Sigmoid colon (tissue), 6 donors: ENCODE measurements at regions not wholly inside any gene's neighbourhood (a gene's known extent, or its start where the extent isn't known, plus 50 kb on each side); places are given as distances from the start of the nearest gene placed in this dataset.
"Not testable (repeated sequence)": the region's sequence is repeated elsewhere in the genome, so short reads cannot be mapped to it uniquely, and the experiment has no call there.

Experiments used
- DNase-seq: peaks from one replicate; pipeline ENCODE4 v3.0.0-alpha.2; 2019
- H3K27ac ChIP-seq, 4 donors: fragments of 200-600 bp; sonication (generic); one replicate each; pipeline ENCODE4 v1.5.1; 2016 to 2019; ENCODE audit warnings: mild to moderate bottlenecking in 1 of 4
- H3K27me3 ChIP-seq, 3 donors: fragments of 200-600 bp; sonication (generic); one replicate each; pipeline ENCODE4 v1.5.1; 2019; ENCODE audit warnings: mild to moderate bottlenecking in 1 of 3
- H3K36me3 ChIP-seq, 4 donors: fragments of 200-600 bp; sonication (generic); one replicate each; pipeline ENCODE4 v1.5.1; 2016 to 2019
- H3K4me1 ChIP-seq, 4 donors: fragments of 200-600 bp; sonication (generic); one replicate each; pipeline ENCODE4 v1.5.1; 2017 to 2019
- H3K4me3 ChIP-seq, 4 donors: fragments of 200-600 bp; sonication (generic); one replicate each; pipeline ENCODE4 v1.5.1; 2017 to 2019; ENCODE audit warnings: mild to moderate bottlenecking in 2 of 4, moderate library complexity in 1 of 4
- H3K9me3 ChIP-seq, 4 donors: fragments of 200-600 bp in 3 of 4; sonication (generic) in 3 of 4; one replicate each; pipeline versions ENCODE4 v1.5.1 to v1.6.1; 2013 to 2019
- EP300 ChIP-seq, 4 donors: sonication (generic); formaldehyde crosslinking; IDR thresholded peaks; one replicate each; pipeline ENCODE4 v1.6.1; 2017; ENCODE audit warnings: antibody characterized with exemption in 4 of 4
- POLR2A ChIP-seq, 2 donors: fragments of 450-650 bp; IDR thresholded peaks; one replicate each; pipeline ENCODE4 v1.6.1; 2016; ENCODE audit warnings: antibody characterized with exemption in 2 of 2, mild to moderate bottlenecking in 2 of 2, moderate library complexity in 2 of 2
- POLR2AphosphoS5 ChIP-seq, 4 donors: sonication (generic); formaldehyde crosslinking; IDR thresholded peaks; one replicate each; pipeline ENCODE4 v1.6.1; 2017; ENCODE audit warnings: antibody characterized with exemption in 4 of 4
- WGBS, 2 donors: extraction: QIAGEN DNeasy Blood & Tissue Kit; methylation state at CpG; one replicate each; pipeline ENCODE4 v1.1.7; 2013; 5-methylcytosine and 5-hydroxymethylcytosine counted together
- intact Hi-C: fragments of 100-400 bp; cut with DNase I; formaldehyde crosslinking; loops from one replicate; pipeline ENCODE4 v1.15.1; 2023
- TF ChIP-seq, protein P1 (sequence below), 4 experiments: fragments of 450-650 bp in 3 of 4; fragments of 200-600 bp in 1 of 4; IDR thresholded peaks; one replicate each; pipeline ENCODE4 v1.5.1; 2016 to 2019; ENCODE audit warnings: antibody characterized with exemption in 4 of 4, mild to moderate bottlenecking in 3 of 4, moderate library complexity in 2 of 4
- donor health status: healthy with polysubstance abuse.
- donor health status: healthy.

DNA sequence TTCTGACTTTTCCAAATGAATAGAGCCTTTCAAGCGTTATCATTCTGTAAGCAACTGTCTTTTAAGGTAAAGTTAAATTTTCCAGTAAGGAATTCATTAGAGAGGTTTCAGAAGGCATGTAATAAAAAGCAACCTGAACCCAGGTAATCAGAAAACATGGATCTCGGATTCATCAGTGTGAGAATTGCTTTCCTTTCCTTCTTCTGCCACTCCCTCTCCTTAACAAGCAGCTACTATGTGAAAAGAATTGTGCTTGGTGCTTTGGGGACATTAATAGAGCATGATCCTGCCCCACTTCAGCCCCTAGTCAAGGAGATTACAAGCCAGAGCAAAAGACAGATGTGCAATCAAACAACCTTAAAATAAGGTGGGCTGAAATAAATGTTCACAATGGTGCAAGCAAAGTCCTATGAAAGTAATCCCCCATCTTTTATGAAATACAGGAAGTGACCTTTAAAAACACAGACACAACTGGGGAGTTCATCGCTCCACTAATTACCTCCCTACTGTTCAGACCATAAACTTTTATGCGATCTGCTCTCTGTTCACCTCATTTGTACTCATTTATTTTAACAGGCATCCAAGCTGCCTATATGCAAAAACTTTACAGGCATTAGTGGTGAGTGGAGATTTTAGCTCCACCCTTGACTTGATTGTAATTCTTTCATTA, 122.9 kb upstream of the RASGEF1B start:
- no peaks in the 10 kb centered on the region for H3K9me3 ChIP-seq
- no peaks in the 10 kb centered on the region for H3K36me3 ChIP-seq
- peaks cover 0 to 29% (median 11%) of the 10 kb centered on the region in 4 donors for H3K4me1 ChIP-seq
- no peak overlapping the region for H3K27ac ChIP-seq
- intact Hi-C loops: loop anchor here (5.0 kb wide), 1 partner anchor 122 kb away; the partner anchor contains the start of gene RASGEF1B
- no peak overlapping the region for H3K4me3 ChIP-seq
- 22 to 55% methylated on average over 4 of the region's 4 CpGs for WGBS, 2 donors
- no peak for TF ChIP-seq POLR2A (IDR thresholded peaks at IDR 0.05)
- TF ChIP-seq, protein P1, sequence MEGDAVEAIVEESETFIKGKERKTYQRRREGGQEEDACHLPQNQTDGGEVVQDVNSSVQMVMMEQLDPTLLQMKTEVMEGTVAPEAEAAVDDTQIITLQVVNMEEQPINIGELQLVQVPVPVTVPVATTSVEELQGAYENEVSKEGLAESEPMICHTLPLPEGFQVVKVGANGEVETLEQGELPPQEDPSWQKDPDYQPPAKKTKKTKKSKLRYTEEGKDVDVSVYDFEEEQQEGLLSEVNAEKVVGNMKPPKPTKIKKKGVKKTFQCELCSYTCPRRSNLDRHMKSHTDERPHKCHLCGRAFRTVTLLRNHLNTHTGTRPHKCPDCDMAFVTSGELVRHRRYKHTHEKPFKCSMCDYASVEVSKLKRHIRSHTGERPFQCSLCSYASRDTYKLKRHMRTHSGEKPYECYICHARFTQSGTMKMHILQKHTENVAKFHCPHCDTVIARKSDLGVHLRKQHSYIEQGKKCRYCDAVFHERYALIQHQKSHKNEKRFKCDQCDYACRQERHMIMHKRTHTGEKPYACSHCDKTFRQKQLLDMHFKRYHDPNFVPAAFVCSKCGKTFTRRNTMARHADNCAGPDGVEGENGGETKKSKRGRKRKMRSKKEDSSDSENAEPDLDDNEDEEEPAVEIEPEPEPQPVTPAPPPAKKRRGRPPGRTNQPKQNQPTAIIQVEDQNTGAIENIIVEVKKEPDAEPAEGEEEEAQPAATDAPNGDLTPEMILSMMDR (IDR thresholded peaks at IDR 0.05): no peak
- no peak for TF ChIP-seq EP300 (IDR thresholded peaks at IDR 0.05)
- TF ChIP-seq POLR2AphosphoS5 (IDR thresholded peaks at IDR 0.05): no peak
- no peaks in the 10 kb centered on the region for H3K27me3 ChIP-seq
- no peak for DNase-seq

GRCh38 chr4:81592701-81593100, 121.0 kb upstream of the RASGEF1B start:
- TF ChIP-seq POLR2A (IDR thresholded peaks at IDR 0.05): no peak
- TF ChIP-seq, protein P1 (IDR thresholded peaks at IDR 0.05): no peak
- intact Hi-C loops: no loop called here
- H3K27me3 ChIP-seq: no peaks in the 10 kb centered on the region
- no peaks in the 10 kb centered on the region for H3K9me3 ChIP-seq
- H3K4me1 ChIP-seq: peaks cover 0 to 19% (median 11%) of the 10 kb centered on the region in 4 donors
- no peaks in the 10 kb centered on the region for H3K36me3 ChIP-seq
- WGBS, 2 donors: 19 to 76% methylated on average over 2 of the region's 2 CpGs
- H3K27ac ChIP-seq: no peak overlapping the region
- no peak for DNase-seq
- H3K4me3 ChIP-seq: no peak overlapping the region

DNA sequence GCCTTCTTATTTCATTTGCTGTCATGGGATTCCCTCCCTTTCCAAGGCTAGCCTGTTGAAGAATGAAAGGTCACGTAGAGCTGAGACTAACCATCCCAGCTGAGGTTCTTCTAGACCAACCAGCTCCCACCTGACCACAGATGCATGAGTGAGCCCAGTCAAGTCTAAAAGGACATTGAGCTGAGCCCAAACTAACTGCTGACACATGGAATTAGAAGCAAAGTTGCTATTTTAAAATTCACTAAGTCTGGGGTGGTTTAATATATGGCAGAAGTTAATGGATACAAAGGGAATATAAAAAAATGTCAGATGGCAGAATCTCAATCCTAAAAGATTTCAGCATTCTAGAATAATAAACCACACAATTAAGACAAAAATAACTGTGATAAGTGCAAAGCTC, 118.9 kb upstream of the RASGEF1B start:
- Histone ChIP-seq H3K9me3 (no peaks in the 10 kb centered on the region), H3K36me3 (no peaks in the 10 kb centered on the region), H3K4me1 (peaks cover 0 to 6% (median 6%) of the 10 kb centered on the region in 4 donors), H3K4me3 (no peak overlapping the region), H3K27ac (no peak overlapping the region), H3K27me3 (no peaks in the 10 kb centered on the region)
- TF ChIP-seq, protein P1 (IDR thresholded peaks at IDR 0.05): no peak
- no peak for TF ChIP-seq EP300 (IDR thresholded peaks at IDR 0.05)
- TF ChIP-seq POLR2A (IDR thresholded peaks at IDR 0.05): no peak
- intact Hi-C loops: no loop called here
- DNase-seq: no peak
- 90 to 98% methylated on average over 1 of the region's 1 CpG for WGBS, 2 donors

DNA sequence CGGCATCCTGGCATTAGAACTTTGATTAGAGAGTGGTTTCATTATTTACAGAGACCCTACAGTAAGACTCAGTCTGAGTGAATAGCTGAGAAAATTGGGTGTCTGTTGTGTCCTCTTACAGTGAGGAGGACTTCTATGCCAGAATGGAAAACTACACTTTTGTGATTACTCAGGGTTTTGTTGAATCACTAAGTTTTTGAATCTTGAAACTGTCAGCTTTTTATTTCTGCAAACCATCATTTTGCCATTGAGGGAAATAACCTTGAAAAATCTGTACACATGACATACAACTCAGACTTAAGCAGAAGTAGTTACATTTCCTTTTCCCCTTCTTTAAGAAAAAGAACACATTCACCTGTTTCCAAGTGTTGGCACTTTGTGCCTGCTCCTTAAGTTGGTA, 117.6 kb upstream of the RASGEF1B start:
- Histone ChIP-seq H3K27me3 (no peaks in the 10 kb centered on the region), H3K4me1 (no peaks in the 10 kb centered on the region), H3K27ac (no peak overlapping the region), H3K9me3 (no peaks in the 10 kb centered on the region), H3K4me3 (no peak overlapping the region), H3K36me3 (no peaks in the 10 kb centered on the region)
- no peak for DNase-seq
- TF ChIP-seq, protein P1 (IDR thresholded peaks at IDR 0.05): no peak
- TF ChIP-seq POLR2A (IDR thresholded peaks at IDR 0.05) (no peak), EP300 (IDR thresholded peaks at IDR 0.05) (no peak), POLR2AphosphoS5 (IDR thresholded peaks at IDR 0.05) (no peak)
- 93 to 99% methylated on average over 1 of the region's 1 CpG for WGBS, 2 donors
- intact Hi-C loops: no loop called here

- no peak for DNase-seq
- no peak for TF ChIP-seq POLR2AphosphoS5 (IDR thresholded peaks at IDR 0.05)
- TF ChIP-seq POLR2A (IDR thresholded peaks at IDR 0.05): no peak
- no peak for TF ChIP-seq EP300 (IDR thresholded peaks at IDR 0.05)
- TF ChIP-seq, protein P1 (IDR thresholded peaks at IDR 0.05): no peak
These were observed 115.0 kb upstream of the RASGEF1B start for GRCh38 chr4:81586706-81587105.

DNA sequence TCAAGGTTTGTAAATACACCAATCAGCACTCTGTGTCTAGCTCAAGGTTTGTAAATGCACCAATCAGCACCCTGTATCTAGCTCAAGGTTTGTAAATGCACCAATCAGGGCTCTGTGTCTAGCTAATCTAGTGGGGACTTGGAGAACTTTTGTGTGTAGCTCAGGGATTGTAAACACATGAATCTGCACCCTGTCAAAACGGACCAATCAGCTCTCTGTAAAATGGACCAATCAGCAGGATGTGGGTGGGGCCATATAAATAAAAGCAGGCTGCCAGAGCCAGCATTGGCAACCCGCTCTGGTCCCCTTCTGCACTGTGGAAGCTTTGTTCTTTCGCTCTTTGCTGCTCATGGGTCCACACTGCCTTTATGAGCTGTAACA, 109.3 kb upstream of the RASGEF1B start:
- H3K9me3 ChIP-seq, intact Hi-C loops, H3K4me1 ChIP-seq, H3K36me3 ChIP-seq, DNase-seq, H3K27me3 ChIP-seq, H3K27ac ChIP-seq, H3K4me3 ChIP-seq: not testable (repeated sequence)
- 95 to 97% methylated on average over 3 of the region's 3 CpGs for WGBS, 2 donors

More at GRCh38 chr4:81586706-81587105, 115.0 kb upstream of the RASGEF1B start:
- intact Hi-C loops: no loop called here
- no peaks in the 10 kb centered on the region for H3K27me3 ChIP-seq
- no peaks in the 10 kb centered on the region for H3K9me3 ChIP-seq
- H3K4me1 ChIP-seq: no peaks in the 10 kb centered on the region
- 89 to 91% methylated on average over 3 of the region's 3 CpGs for WGBS, 2 donors
- no peak overlapping the region for H3K27ac ChIP-seq
- no peaks in the 10 kb centered on the region for H3K36me3 ChIP-seq
- no peak overlapping the region for H3K4me3 ChIP-seq
